Testis (tissue), 2 donors: ENCODE measurements at regions not wholly inside any gene's neighbourhood (a gene's known extent, or its start where the extent isn't known, plus 50 kb on each side); places are given as distances from the start of the nearest gene placed in this dataset.

Experiments used
- CTCF ChIP-seq, 3 experiments: fragments of 450-650 bp in 2 of 3; fragments of 200-600 bp in 1 of 3; sonication (generic) in 1 of 3; IDR thresholded peaks; one replicate each; pipeline ENCODE4 v1.5.1; 2016 to 2019; ENCODE audit warnings: antibody characterized with exemption in 3 of 3, mild to moderate bottlenecking in 2 of 3, moderate library complexity in 1 of 3
- POLR2A ChIP-seq: fragments of 450-650 bp; IDR thresholded peaks from one replicate; pipeline ENCODE4 v1.6.1; 2017; ENCODE audit warnings: antibody characterized with exemption, mild to moderate bottlenecking, moderate library complexity

- no peak for TF ChIP-seq CTCF (IDR thresholded peaks at IDR 0.05)
- TF ChIP-seq POLR2A, result no peak
Measured at GRCh38 chr2:7847321-7847720, 834.5 kb upstream of the ID2 start.
